ENCODE measurements at regions not wholly inside any gene's neighbourhood (a gene's known extent, or its start where the extent isn't known, plus 50 kb on each side); places are given as distances from the start of the nearest gene placed in this dataset.
A peak's percentile ranks its signal among the peaks of the same experiment; 100 is the strongest.

DNA sequence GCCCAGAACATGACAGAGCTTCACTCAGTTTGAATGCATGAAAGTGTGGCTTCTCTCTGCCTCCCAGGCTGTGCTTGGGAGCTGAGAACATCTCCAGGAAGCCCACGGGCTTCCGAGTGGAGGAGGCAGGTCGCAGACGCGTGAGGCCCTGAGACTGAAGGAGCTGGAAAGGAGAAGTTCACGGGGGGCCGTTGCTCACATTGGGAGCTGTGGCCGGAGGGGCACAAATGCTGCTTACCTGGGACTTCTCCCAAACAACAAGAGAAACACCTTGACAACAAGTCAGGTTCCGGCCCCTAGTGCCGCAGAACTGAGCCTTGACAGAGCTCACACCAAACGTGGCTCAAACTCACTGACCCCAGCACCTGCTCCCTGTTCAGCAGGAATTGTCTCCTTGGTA is 207.0 kb downstream of the BRD1 start:
- no peak for DNase-seq

DNA sequence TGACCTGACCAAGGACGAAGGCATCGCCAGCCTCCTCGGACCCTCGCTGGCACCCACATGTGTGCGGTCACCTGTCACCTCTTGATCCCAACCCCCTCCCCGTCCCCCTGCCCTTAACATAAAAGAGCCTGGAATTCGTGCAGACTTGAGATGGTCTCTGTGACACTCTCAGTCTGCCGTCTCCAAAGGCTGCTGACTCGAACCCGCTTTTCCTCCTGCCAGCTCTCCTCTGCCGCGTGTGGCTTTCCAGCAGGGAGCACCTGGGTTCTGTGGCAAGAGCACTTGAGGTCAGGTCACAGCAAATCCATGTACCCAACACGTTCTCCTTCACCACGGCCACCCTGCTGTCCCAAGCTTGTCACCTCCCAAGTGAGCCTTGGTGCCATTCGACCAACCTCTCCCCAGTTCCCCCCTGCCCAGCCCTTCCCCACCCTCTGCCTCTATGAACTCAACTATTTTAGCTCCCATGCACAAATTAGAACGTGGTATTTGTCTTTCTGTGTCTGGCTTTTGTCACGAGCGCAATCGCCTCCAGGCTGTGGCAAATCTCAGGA is 207.6 kb downstream of the BRD1 start:
- DNase-seq: no peak

DNA sequence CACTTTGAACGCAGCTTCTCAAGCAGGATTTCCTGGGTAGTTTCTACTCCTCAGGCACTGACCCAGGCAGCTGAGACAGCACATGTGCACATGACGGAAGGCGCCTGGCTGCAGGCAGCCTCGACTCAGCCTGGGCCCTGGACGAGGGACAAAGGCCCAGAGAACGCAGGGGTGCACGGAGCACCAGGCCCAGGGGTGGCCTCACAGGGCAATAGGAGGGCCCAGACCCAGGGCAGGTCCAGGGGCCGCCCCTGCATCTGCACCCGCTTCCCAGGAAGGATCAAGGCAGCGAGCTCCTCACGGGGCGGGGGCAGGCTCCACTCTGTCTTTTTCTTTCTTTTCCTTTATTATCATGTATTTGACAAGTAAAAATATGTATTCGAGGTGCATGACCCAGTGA is 208.4 kb downstream of the BRD1 start:
- DNase-seq: no peak

DNA sequence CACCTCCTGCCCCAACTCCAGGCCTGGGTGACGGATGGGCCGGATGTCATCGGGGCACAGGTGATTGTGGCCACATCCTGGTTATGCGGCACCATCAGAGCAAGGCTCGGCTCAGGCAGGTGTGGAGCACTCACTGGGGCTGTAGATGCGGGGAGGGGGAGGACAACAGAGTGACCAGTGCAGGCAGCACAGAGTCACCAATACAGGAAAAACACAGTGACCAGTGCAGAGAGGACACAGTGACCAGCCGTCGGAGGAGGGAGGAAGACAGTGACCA is 209.1 kb downstream of the BRD1 start:
- DNase-seq: no peak

DNA sequence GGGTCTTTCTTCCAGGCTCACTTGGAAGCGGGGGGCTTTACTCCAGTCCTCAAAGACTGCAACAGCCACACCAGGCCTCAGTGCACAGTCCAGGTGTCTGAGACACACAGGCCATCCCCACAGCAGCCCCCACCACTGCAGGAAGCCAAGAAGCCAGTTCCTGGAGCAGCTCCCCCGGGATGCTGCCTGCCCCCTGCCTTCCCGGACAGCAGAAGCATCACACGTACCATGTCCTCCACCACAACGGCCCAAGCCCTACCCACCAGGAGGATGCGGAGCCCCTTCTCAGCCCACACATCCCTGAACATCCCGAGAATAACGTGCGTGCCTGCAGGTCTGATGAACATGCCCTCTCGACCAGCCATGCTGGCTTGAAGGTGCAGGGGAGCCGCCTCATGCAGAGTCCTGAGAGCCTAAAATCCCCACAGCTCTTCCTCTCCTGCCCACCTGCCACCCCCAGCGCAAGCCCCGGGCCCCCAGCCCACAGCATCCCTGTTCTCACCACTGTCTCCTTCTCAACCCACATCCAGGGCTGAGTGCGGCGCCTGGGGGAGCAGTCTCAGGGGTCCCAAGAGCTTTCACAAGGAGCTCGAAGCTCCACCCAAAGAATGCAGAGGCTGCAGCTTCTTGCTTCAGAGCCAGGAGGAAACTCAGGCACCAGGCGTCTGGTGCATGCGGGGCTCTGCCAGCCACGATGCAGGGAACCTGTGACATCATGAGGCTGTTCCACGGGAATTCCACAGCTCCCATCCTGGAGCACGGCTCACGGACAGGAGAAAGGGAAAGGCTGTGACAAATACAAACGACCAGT is 209.6 kb downstream of the BRD1 start:
- DNase-seq: no peak

DNA sequence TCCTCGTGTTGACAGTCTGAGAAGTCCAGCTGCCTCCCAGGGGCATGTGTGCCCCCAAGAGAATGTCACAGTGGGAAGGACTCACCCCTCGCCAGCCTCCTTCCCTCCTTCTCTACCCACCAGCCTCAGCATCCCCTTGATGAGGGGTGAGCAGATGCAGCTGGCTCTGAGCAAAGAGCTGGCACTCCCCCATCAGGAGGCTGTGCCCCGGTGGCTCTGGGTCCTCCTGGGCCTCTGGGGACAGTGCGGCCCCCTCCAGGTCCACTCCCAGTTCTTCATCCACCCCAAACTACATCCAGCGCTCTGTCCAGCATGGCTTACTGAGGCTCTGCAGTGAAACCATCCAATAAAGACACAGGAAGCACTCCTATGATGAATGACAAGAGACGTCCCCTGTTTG is 210.4 kb downstream of the BRD1 start:
- DNase-seq: no peak

DNA sequence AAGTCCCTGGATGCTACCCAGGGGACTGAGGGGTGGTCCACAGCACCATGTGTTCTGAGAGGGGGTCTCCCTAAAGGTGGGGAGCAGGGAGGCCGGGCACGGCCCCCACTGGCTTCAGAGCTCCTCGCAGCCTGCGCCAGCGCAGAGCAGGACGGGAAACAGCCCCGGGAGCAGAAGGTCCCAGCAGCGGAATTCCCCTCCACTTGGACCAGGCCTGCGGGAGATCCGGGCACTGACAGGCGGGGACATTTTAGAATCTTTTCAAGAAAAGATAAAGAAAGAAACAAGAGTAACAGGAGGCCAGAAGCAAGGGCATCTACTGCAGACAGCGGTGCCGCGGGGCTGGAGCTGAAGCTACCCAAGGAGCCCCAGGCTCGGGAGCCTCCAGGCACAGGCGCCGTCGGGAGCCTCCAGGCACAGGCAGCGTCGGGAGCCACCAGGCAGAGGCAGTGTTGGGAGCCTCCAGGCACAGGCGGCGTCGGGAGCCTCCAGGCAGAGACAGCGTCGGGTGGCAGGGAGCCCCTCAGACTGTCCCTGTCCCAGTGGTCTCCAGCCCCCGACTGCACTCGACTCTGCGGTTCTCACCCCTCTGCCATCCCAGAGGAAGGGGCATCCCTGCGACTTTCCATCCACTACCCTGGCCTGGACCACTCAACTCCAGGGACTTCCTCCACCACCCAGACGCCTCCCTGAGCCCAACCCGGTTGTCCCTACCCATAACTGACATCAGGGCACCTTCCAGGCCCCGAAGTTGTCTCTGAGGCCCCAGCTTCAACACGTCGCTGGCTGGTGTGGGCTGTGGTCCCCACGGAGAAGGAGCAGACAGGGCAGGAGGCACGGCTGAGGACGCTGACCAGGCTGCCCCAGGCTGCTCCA is 211.1 kb downstream of the BRD1 start:
- DNase-seq: no peak

DNA sequence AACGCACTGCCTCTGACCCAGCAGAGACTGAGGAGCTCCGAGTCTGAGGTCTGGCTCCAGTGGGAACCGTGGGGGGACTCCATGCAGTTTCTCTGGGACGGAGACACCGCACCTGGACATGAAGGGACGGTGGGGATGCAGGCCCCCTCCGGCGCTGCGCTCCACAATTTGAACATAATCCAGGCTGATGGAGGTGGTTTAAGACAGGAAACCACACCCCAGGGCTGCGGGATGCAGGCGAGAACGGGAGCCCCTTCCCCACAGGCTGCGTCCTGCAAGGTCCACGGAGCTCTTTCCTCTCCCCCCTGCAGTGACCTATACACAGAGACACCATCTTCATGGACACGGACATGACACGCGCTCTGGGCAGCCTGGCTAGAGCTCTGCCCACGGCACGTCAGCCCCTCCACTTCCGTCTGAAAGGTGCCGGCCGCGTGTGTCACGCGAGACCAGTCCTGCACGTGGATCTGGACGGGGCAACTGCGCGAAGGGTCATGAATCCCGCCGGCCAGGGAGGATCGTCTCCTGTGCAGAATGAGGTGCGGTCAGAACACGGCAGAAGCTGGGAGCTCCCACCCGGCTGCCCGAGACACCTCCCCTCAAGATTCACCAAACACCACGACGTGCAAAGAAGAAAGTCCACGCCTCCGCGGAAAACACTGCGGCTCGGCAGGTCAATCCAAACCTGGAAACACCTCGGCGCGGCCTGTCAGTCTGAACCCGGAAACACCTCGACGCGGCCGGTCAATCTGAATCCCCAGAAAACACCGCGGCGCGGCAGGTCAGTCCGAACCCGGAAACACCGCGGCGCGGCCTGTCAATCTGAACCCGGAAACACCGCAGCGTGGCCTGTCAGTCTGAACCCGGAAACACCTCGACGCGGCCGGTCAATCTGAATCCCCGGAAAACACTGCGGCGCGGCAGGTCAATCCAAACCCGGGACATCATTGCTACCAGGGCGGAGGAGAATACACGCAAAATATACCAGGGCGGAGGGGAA is 212.4 kb downstream of the BRD1 start:
- DNase-seq: no peak

DNA sequence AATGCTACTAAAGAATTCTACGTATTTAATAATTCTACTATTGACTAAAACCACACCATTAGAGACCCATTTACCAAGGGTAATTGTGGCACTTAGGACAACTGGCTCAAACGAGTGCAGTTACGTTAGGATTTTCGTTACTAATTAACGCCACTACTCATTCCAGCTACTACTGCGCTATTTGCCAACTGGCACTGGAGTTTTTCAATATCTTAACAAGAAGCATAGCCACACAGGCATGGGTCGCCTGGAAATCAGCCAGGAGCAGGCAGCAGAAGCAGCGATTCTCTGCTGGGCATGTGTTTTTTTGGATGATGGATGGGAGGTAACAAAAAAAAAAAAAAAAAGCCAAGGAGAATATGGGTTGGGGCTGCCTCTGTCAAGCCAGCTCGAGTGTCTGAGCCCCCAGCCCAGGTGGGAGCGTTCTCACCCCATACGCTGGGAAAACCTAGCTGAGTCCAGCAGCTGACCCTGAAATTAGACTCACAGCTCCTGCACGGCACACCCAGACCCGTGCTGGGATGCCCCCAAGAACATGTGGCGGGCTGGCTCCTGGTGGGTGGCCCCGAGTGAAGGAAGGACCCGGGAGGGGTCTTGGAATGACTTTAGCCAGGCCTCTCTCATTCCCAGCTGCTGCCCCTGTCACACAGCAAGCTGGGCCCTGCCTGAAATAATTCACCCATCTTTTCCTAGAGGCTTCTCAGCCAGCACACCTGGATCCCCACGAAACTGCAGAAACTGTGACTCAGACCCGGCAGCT is 214.0 kb downstream of the BRD1 start:
- DNase-seq: no peak

DNA sequence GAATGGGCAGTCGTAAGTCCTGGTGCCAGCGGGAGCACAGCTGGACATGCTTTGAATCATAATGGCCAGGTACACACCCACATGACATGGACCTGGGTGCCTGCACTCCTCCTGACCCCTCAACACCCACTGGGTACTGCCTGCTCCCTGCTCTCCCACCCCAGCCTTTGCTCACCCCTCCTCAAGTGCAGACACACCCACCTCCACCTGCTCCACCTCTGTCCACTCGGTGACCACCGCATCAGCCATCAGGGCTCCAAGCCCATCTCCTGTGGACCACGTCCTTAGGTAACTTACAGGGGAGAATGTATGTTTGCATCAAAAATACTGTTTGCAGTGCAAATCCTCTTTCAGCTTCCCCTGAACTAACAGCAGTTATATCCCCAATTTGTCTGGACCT is 214.6 kb downstream of the BRD1 start:
- no peak for DNase-seq

DNA sequence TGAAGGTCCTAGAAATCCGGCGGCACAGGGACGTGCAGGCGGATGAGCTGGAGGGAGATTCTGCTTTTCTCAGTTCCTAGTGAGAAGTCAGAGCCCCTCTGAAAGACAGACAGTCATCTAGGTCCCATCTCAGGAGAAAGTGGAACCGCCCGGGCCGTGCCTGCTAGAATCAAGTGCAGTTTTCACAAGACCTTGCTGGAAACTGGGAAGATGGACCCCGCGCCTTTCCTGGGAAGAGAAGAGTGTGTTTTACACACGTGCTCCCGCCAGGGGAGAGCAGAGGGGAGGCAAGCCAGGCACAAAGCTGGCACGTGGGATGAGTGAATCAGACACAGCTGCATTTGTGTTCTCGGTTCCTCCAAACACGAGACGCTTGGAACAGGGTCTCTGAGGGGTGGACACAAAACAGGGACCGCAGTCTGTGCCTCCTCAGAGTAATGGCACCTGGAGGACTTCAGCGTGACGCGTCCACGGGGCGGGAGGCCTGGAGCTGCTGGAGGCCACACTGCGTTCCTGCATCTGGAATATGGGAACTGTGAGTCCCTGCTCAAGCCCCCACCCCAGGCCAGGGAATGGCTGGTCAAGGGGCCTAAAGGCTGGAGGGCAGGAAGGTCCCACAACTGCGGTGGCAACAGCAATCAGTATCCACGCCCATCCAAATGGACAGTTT is 218.3 kb downstream of the BRD1 start:
- DNase-seq: no peak

DNA sequence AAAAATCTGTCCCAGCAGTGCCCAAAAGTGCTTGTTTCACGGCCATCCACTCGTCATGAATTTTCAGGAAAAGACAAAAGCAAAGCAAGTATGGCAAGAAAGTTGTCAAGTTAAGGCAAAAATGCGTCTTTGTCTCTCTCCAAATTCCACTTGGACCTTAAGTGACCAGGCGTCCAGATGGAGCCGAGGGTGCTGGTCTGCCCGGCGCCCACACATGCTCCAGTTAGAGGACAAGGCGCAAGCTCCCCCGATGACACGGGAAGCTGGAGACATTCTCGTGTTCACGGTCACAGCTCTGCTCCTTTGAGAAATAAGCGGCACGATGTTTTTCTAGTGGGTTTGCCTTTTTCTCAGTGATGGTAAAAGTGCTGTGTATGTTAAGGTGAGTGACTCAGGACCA is 219.0 kb downstream of the BRD1 start:
- no peak for DNase-seq

DNA sequence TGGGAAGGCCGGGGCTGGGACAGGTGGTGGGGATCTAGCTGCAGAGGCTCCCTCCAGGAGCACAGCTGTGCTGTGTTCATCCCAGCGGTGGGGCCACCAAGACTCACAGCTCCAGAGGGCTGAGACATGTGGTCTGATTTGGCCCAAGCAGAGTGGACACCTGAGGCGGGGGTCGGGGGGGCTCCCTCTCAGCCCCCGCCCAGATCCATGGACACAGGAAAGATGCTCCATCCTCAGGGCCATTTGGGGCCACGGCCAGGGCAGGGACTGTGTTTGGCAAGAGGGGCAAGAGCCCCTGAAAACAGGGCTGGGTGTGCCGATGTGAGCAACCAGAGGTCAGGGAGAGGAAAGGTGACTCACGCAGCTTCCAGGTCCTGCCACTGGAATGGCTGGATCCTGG is 219.4 kb downstream of the BRD1 start:
- no peak for DNase-seq

DNA sequence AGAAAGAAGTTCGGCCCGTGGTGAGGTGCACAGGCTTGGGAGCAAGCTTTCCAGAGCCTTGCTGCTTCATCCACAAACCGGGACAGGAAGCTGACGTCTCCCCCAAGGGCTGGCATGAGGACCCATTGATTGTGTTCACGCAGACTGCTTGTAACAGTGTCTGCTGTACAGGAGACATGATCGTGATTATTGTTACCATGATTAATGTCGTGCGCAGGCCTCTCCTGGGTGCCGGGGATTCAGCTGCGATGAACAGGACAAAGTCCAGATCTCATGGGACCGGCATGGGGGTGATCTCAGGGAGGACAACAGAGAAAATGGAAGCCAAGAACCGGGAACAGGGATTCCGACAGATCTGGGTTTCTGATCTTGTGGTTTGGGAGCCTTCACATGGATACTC is 219.9 kb downstream of the BRD1 start:
- no peak for DNase-seq

DNA sequence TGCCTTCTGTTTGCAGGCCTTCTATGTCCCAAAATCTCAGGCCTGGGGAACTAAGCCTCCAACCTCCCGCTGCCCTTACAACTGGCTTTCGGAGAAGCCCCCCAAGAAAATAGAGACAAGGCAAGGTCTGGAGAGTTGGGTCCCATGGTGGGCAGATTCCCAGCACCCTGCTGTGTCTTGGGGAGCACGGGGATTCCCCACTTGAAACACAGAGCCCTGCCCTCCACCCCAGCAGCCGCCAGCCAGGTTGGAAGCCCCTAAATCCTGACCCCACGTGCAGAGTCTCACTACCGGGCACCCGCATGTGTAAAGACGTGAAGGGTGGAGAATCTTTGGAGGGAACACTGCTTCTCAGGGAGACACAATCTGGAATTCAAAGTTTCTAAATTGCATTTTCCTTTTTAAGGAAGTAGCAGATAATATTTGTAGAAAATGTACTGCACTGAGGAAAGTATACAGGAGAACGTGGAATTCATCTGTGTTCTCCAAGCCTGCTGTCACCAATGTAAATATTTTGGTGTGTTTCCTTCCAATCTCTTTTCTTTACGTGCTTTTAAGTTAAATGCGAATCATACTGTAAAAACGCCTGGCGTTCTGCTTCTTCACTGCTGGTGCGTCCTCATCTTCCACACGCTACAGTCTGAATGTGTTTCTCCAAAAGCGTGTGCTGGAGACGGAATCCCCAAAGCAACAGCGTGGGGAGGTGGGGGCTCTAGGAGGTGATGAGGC is 220.9 kb downstream of the BRD1 start:
- no peak for DNase-seq

DNA sequence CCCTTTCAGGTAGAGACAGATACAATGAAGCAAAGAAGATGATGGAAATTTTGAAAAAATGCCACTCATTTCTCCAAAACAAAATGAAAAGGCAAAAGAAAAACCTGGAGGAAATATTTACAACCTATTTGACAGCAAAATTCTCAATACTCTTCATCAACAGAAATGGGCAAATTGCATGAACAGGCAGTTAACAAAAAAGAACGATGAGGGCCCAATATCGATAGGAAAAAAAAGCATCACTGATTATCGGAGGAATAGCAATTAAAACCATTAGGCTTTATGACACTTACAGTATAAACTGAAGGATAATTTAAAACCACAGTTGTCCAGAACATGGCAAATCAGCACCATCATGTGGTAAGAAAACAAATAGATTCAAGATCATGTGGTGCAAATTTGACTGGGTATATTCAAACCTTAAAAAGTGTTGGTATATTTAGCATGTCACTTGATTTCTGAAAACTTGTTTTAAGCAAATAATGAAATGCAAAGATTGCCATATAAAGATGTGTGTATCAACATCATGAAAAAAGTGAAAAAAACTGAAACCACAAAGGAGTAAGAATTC is 222.9 kb downstream of the BRD1 start:
- peak in 1 of 2 experiments; percentile 4 for DNase-seq

DNA sequence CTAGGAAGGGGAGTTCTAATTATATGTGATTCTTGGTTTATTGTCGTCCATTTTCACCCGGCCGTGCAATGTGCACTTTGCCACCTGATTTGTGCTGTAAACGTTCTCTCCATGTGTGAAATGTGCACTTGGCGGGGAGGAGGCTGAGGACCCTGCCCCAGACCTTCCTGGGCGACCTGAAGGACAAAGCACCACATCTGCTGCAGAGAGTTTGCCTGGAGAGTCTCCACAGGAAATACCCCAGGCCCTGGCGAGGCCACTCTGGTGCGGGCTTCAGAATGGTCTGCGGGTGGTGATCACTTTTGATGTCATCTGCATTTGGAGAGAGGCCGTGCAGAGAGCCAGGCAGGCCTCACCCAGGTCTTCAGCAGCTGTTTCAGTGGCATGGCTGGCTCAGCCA is 224.7 kb downstream of the BRD1 start:
- DNase-seq: no peak

DNA sequence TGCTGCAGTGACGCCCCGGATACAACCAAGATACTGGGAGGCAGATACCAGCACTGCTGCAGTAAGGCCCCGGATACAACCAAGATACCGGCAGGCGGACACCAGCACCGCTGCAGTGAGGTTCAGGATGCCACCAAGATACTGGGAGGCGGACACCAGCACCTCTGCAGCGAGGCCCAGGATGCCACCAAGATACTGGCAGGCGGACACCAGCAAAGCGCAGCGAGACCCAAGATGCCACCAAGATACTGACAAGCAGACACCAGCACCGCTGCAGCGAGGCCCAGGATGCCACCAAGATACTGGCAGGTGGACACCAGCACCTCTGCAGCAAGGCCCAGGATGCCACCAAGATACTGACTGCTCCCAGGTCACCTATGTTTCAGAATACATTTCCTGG is 225.2 kb downstream of the BRD1 start:
- DNase-seq: no peak

DNA sequence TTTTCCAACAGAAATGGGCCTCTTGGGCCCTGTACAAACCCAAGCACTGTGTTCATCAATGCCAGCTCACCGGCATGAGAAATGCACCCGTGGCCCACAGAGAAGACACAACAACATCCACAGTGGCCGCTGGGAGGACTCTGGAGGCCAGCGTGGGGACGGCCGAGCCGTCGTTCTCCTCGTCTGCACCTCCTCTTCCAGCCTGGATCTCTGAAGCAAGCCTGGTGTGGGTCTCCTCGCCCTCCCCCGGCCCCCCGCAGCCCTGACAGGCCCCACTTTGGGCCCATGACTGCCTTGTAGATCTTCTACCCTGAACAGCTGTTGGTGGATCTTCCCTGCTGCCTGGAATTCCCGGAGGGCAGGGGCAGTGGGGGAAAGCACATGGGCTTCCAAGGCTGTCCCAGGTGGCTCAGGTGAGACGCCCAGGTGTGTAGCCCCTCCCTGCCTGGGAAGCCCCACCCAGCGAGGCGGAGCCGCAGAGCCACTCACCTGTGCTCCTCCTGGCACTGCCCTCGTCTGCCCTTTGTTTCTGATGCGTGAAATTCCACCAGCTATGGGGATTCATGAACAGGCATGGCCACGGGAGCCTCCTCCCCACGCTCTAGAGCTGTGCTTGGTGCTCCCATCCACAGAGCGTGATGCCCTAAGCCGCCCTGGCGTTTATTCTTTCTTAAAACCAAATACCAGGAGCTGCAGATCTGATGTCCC is 225.9 kb downstream of the BRD1 start:
- no peak for DNase-seq

DNA sequence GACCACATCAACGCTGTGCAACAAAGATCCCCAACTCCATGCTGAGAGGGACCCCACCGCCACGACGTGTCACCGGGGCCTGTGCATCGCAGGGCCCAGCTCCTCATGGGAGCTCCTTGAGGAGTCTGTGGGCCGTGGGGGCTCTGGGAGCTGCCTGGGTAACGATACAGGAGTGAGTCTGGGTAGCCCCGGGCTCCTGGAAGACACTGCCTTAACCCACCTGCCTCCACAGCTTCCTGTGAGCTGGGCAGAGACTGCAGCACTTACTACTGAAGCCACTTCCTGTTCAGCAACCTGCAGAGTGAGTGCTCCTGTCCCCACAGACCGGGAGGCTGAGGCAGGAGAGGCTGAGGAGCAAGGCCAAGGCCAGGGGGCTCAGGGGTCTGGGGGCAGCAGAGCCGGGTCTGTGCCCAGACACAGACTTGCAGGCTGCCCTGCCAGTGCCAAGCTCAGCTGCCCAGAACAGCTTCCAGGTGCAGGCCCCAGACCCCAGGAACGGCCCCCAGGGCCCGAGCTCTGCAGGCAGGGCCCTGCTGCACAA is 226.7 kb downstream of the BRD1 start:
- DNase-seq: no peak
